Activated CD8-positive, alpha-beta memory T cell treated with anti-CD3 and anti-CD28 coated beads, Interleukin-2, amount 10 ng/mL, durations not matched to agents 7 days and 5 days (primary cell): ENCODE measurements at regions not wholly inside any gene's neighbourhood (a gene's known extent, or its start where the extent isn't known, plus 50 kb on each side); places are given as distances from the start of the nearest gene placed in this dataset.

Experiments
- ATAC-seq: fragments of 150-1000 bp; cut with Tn5 transposase; one replicate; pipeline ENCODE4 v1.10.0; 2021; ENCODE audit warnings: moderate library complexity
- CTCF ChIA-PET: fragments of 350-600 bp; sonication (Branson Sonifier 250); formaldehyde crosslinking; loops from one replicate; lab custom pipeline; 2021; ENCODE audit warnings: antibody characterized with exemption; lab: Charles Lee
- DNase-seq: peaks from one replicate; pipeline ENCODE4 v3.0.0-alpha.2; 2020
- H3K27ac Mint-ChIP-seq: one replicate; pipeline ENCODE4 v1.8.0; 2021; ENCODE audit warnings: mild to moderate bottlenecking, mixed read lengths
- H3K27me3 Mint-ChIP-seq: one replicate; pipeline ENCODE4 v1.8.0; 2021; ENCODE audit warnings: mixed read lengths
- H3K36me3 Mint-ChIP-seq: one replicate; pipeline ENCODE4 v1.8.0; 2021; ENCODE audit warnings: mild to moderate bottlenecking, mixed read lengths
- H3K4me1 Mint-ChIP-seq: one replicate; pipeline ENCODE4 v1.8.0; 2021; ENCODE audit warnings: mixed read lengths
- H3K4me3 Mint-ChIP-seq: one replicate; pipeline ENCODE4 v1.8.0; 2021; ENCODE audit warnings: mild to moderate bottlenecking, moderate library complexity, mixed read lengths
- H3K9me3 Mint-ChIP-seq: one replicate; pipeline ENCODE4 v1.8.0; 2022; ENCODE audit warnings: low read depth, mixed read lengths

DNA sequence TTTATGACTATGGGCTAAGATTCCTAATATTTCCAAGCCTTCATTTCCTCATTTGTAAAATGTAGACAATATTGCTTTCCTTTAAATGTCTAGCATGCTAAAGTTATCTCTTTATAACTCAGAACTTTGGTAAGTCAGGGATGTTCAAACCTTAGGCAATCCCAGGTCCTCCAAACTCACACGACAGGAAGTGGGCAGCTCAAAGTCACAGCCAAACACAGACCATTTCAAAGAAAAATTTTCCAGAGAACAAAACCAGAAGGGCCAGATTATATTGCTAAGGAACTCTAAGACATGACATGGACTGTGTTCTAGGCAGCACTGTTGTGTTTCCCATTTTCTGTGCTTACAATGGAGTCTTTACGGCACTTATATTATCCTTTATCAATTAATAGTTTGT lies 87.8 kb upstream of the DYNC1I1 start:
- Mint-ChIP-seq H3K27ac (no peak overlapping the region), H3K27me3 (no peaks in the 10 kb centered on the region), H3K9me3 (no peaks in the 10 kb centered on the region), H3K36me3 (no peaks in the 10 kb centered on the region), H3K4me1 (no peaks in the 10 kb centered on the region), H3K4me3 (no peak overlapping the region)
- CTCF ChIA-PET: no interaction called here
- DNase-seq: no peak
- ATAC-seq: no peak

GRCh38 chr7:95684037-95684436 lies 87.7 kb upstream of the PDK4 start:
- no peak for ATAC-seq
- H3K4me1 Mint-ChIP-seq: no peaks in the 10 kb centered on the region
- no peaks in the 10 kb centered on the region for H3K9me3 Mint-ChIP-seq
- DNase-seq: no peak
- H3K27ac Mint-ChIP-seq: no peak overlapping the region
- no peaks in the 10 kb centered on the region for H3K36me3 Mint-ChIP-seq
- H3K27me3 Mint-ChIP-seq: no peaks in the 10 kb centered on the region
- H3K4me3 Mint-ChIP-seq: no peak overlapping the region
- CTCF ChIA-PET: no interaction called here

GRCh38 chr7:95682913-95683312 lies 86.6 kb upstream of the PDK4 start:
- Mint-ChIP-seq H3K4me3 (no peak overlapping the region), H3K9me3 (no peaks in the 10 kb centered on the region), H3K27me3 (no peaks in the 10 kb centered on the region), H3K4me1 (no peaks in the 10 kb centered on the region), H3K27ac (no peak overlapping the region), H3K36me3 (no peaks in the 10 kb centered on the region)
- no peak for DNase-seq
- CTCF ChIA-PET: interaction anchor here (1.2 to 1.4 kb wide), 2 partner anchors 8 to 171 kb away, joined by 3 read pairs; no protein-coding TSS in a partner anchor
- no peak for ATAC-seq

- no peak overlapping the region for H3K4me3 Mint-ChIP-seq
- CTCF ChIA-PET: no interaction called here
- no peaks in the 10 kb centered on the region for H3K9me3 Mint-ChIP-seq
- no peak overlapping the region for H3K27ac Mint-ChIP-seq
- H3K4me1 Mint-ChIP-seq: no peaks in the 10 kb centered on the region
- no peaks in the 10 kb centered on the region for H3K36me3 Mint-ChIP-seq
- DNase-seq: no peak
- peaks cover 2% of the 10 kb centered on the region for H3K27me3 Mint-ChIP-seq
- ATAC-seq: no peak
Observed at GRCh38 chr7:95676691-95677090, 80.4 kb upstream of the PDK4 start.

GRCh38 chr7:95675632-95676031 lies 79.3 kb upstream of the PDK4 start:
- CTCF ChIA-PET: no interaction called here
- Mint-ChIP-seq H3K36me3 (no peaks in the 10 kb centered on the region), H3K4me3 (no peak overlapping the region), H3K9me3 (no peaks in the 10 kb centered on the region), H3K27me3 (peaks cover 2% of the 10 kb centered on the region), H3K27ac (no peak overlapping the region), H3K4me1 (no peaks in the 10 kb centered on the region)
- ATAC-seq (no peak), DNase-seq (no peak)

GRCh38 chr7:95675016-95675415 lies 78.7 kb upstream of the PDK4 start:
- Mint-ChIP-seq H3K36me3 (no peaks in the 10 kb centered on the region), H3K27ac (no peak overlapping the region), H3K27me3 (peaks cover 2% of the 10 kb centered on the region), H3K4me3 (no peak overlapping the region), H3K9me3 (no peaks in the 10 kb centered on the region), H3K4me1 (no peaks in the 10 kb centered on the region)
- no peak for ATAC-seq
- CTCF ChIA-PET: no interaction called here
- no peak for DNase-seq

DNA sequence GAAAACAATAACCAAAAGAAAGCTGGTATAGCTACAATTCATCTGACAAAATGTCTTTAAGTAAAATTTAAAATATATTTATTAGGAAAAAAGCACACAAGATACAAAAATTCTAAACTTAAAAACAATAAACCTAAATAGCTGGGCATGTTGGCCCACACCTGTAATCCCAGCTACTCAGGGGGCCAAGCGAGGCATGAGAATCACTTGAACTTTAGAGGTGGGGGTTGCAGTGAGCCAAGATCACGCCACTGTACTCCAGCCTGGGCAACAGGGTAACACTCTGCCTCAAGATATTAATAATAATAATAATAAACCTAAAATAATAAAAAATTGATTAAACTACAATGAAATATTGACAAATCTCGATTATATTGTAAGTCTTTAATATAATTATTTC lies 77.8 kb upstream of the PDK4 start:
- no peak for DNase-seq
- CTCF ChIA-PET: no interaction called here
- Mint-ChIP-seq H3K4me3 (no peak overlapping the region), H3K27me3 (peaks cover 2% of the 10 kb centered on the region), H3K9me3 (no peaks in the 10 kb centered on the region), H3K4me1 (no peaks in the 10 kb centered on the region), H3K36me3 (no peaks in the 10 kb centered on the region), H3K27ac (no peak overlapping the region)
- no peak for ATAC-seq

- H3K27me3 Mint-ChIP-seq: peaks cover 2% of the 10 kb centered on the region
- H3K36me3 Mint-ChIP-seq: no peaks in the 10 kb centered on the region
- ATAC-seq: no peak
- no peaks in the 10 kb centered on the region for H3K9me3 Mint-ChIP-seq
- CTCF ChIA-PET: no interaction called here
- no peak for DNase-seq
- H3K4me3 Mint-ChIP-seq: no peak overlapping the region
- no peak overlapping the region for H3K27ac Mint-ChIP-seq
- H3K4me1 Mint-ChIP-seq: no peaks in the 10 kb centered on the region
Observed at GRCh38 chr7:95672434-95672833, 76.1 kb upstream of the PDK4 start.

- no peaks in the 10 kb centered on the region for H3K36me3 Mint-ChIP-seq
- H3K27ac Mint-ChIP-seq: no peak overlapping the region
- H3K4me3 Mint-ChIP-seq: no peak overlapping the region
- no peaks in the 10 kb centered on the region for H3K9me3 Mint-ChIP-seq
- peaks cover 2% of the 10 kb centered on the region for H3K27me3 Mint-ChIP-seq
- DNase-seq (no peak), ATAC-seq (no peak)
- H3K4me1 Mint-ChIP-seq: no peaks in the 10 kb centered on the region
- CTCF ChIA-PET: no interaction called here
Observed at GRCh38 chr7:95669513-95669912, 73.2 kb upstream of the PDK4 start.

- no peak for DNase-seq
- Mint-ChIP-seq H3K36me3 (no peaks in the 10 kb centered on the region), H3K4me1 (no peaks in the 10 kb centered on the region), H3K27ac (no peak overlapping the region), H3K4me3 (no peak overlapping the region), H3K27me3 (peaks cover 2% of the 10 kb centered on the region), H3K9me3 (no peaks in the 10 kb centered on the region)
- CTCF ChIA-PET: no interaction called here
- ATAC-seq: no peak
Observed at GRCh38 chr7:95668504-95669018, 72.2 kb upstream of the PDK4 start.

GRCh38 chr7:95662987-95663386 lies 66.7 kb upstream of the PDK4 start:
- Mint-ChIP-seq H3K4me3 (no peak overlapping the region), H3K36me3 (peaks cover 1% of the 10 kb centered on the region), H3K27ac (no peak overlapping the region), H3K4me1 (no peaks in the 10 kb centered on the region), H3K27me3 (no peaks in the 10 kb centered on the region), H3K9me3 (peaks cover 11% of the 10 kb centered on the region)
- CTCF ChIA-PET: no interaction called here
- DNase-seq (no peak), ATAC-seq (no peak)

DNA sequence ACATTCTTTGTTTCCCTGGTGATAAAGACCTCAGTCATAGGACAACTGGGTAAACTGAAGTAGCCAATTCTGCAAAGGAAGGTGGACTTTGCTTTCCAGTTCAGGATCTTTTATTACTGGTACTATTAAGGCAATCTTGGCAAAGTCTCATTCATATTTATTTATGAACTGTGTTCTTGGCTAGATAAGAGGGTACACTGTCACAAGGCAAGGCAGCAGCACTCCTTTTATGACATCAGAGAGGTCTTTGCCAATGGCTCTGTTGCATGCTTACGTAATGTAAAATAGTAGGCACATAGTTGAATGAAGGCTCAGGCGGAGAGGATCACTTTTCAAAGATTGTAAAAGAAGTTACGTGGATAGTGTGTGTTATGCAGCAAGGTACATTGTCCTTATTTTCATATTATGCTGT lies 63.7 kb upstream of the PDK4 start:
- H3K4me3 Mint-ChIP-seq: no peak overlapping the region
- CTCF ChIA-PET: no interaction called here
- no peaks in the 10 kb centered on the region for H3K27me3 Mint-ChIP-seq
- H3K27ac Mint-ChIP-seq: no peak overlapping the region
- no peaks in the 10 kb centered on the region for H3K4me1 Mint-ChIP-seq
- peaks cover 1% of the 10 kb centered on the region for H3K36me3 Mint-ChIP-seq
- H3K9me3 Mint-ChIP-seq: peaks cover 11% of the 10 kb centered on the region
- no peak for DNase-seq
- ATAC-seq: no peak

GRCh38 chr7:95658676-95659075 lies 62.4 kb upstream of the PDK4 start:
- Mint-ChIP-seq H3K4me3 (no peak overlapping the region), H3K4me1 (no peaks in the 10 kb centered on the region), H3K27me3 (no peaks in the 10 kb centered on the region), H3K9me3 (peaks cover 11% of the 10 kb centered on the region), H3K27ac (no peak overlapping the region), H3K36me3 (peaks cover 1% of the 10 kb centered on the region)
- CTCF ChIA-PET: no interaction called here
- DNase-seq (no peak), ATAC-seq (no peak)

- CTCF ChIA-PET: no interaction called here
- H3K4me1 Mint-ChIP-seq: no peaks in the 10 kb centered on the region
- H3K9me3 Mint-ChIP-seq: no peaks in the 10 kb centered on the region
- ATAC-seq (no peak), DNase-seq (no peak)
- H3K27ac Mint-ChIP-seq: no peak overlapping the region
- H3K36me3 Mint-ChIP-seq: no peaks in the 10 kb centered on the region
- H3K27me3 Mint-ChIP-seq: no peaks in the 10 kb centered on the region
- H3K4me3 Mint-ChIP-seq: no peak overlapping the region
Observed at GRCh38 chr7:95649546-95649945, 53.2 kb upstream of the PDK4 start.

GRCh38 chr7:95646350-95646749 lies 50.0 kb upstream of the PDK4 start:
- ATAC-seq (no peak), DNase-seq (no peak)
- Mint-ChIP-seq H3K9me3 (no peaks in the 10 kb centered on the region), H3K36me3 (no peaks in the 10 kb centered on the region), H3K4me1 (no peaks in the 10 kb centered on the region), H3K27ac (no peak overlapping the region), H3K4me3 (no peak overlapping the region), H3K27me3 (peaks cover 2% of the 10 kb centered on the region)
- CTCF ChIA-PET: no interaction called here
